H7 (cell line): ENCODE measurements at regions not wholly inside any gene's neighbourhood (a gene's known extent, or its start where the extent isn't known, plus 50 kb on each side); places are given as distances from the start of the nearest gene placed in this dataset.

Experiments used
- DNase-seq: peaks from one replicate; pipeline ENCODE4 v3.0.0; 2012
- H3K27me3 ChIP-seq: 2 replicates; pipeline ENCODE4 v1.6.0; 2011; ENCODE audit warnings: mild to moderate bottlenecking, low read length; ENCODE audit not compliant: control insufficient read depth, insufficient read depth
- H3K36me3 ChIP-seq: replicated peaks from 2 replicates; pipeline ENCODE4 v1.5.1; 2011; ENCODE audit warnings: low read length; ENCODE audit not compliant: control insufficient read depth, insufficient read depth
- H3K4me3 ChIP-seq: 2 replicates; pipeline ENCODE4 v1.5.1; 2011; ENCODE audit warnings: low read depth, mild to moderate bottlenecking, control low read depth, low read length, moderate library complexity; ENCODE audit not compliant: insufficient read depth

GRCh38 chr9:95670122-95670521 is 153.4 kb upstream of the PTCH1 start:
- peak; percentile 38 for DNase-seq
- no peaks in the 10 kb centered on the region for H3K36me3 ChIP-seq
- no peak overlapping the region for H3K4me3 ChIP-seq
- H3K27me3 ChIP-seq: no peaks in the 10 kb centered on the region

DNA sequence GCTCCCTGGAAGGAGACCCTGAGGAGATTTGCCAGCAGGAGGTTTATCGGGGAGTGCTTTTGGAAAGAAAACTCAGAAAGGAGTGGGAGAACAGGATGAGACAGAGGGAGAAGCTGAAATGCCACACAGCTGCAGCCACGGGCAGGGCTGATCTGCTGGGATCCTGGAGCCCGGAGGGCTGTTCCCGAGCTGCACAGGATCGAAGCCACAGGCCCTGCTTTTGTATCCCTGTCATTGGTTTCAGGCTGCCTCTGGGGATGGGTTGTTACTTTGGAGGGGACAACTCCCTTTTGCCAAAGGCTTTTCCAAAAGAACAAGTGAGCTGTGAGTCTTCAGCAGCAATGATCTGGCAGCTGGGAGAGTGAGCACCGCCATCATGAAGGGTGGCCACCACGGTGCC is 152.5 kb upstream of the PTCH1 start:
- peak; percentile 60 for DNase-seq
- H3K27me3 ChIP-seq: no peaks in the 10 kb centered on the region

DNA sequence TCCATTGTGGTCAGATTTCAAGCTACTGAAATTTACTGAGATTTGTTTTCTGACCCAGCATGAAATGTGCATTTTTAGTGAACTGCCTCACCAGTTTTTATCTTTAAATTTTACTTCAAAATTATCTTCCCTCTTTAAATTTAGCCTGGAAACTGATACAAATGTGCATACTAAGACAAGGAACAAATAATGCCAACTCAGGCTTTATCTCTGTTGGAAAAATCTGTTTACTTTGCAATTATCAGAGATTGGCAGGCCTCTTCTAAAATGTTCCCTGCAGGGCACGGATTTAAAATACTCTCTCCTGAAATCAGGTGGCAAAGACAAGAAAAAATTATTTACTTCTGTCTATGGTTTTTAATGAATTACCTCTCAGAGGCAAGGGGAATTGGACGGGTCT is 151.0 kb upstream of the PTCH1 start:
- Histone ChIP-seq H3K27me3 (no peaks in the 10 kb centered on the region), H3K36me3 (no peaks in the 10 kb centered on the region), H3K4me3 (no peak overlapping the region)
- no peak for DNase-seq

More for the DNA sequence above, 152.5 kb upstream of the PTCH1 start:
- H3K4me3 ChIP-seq: no peak overlapping the region
- no peaks in the 10 kb centered on the region for H3K36me3 ChIP-seq

DNA sequence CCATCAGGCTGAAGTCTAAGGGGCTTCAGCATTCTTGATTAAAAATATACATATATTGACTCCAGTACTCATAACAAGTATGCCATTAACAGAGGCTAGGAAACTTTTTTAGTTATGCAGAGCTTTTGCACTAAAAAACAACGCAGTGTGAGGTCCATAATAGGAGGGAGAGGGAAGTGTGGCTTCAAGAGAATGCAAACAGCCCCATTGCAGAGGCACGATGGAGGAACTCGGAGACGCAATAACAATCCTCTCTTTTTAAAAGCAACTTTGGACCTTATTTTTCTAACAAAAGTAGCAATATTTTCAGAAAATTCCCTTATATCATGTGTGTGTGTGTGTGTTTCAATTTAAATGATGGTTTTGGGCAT is 150.0 kb upstream of the PTCH1 start:
- Histone ChIP-seq H3K27me3 (no peaks in the 10 kb centered on the region), H3K4me3 (no peak overlapping the region), H3K36me3 (no peaks in the 10 kb centered on the region)
- peak; percentile 41 for DNase-seq

- DNase-seq: peak; percentile 39
- no peak overlapping the region for H3K4me3 ChIP-seq
- no peaks in the 10 kb centered on the region for H3K27me3 ChIP-seq
- H3K36me3 ChIP-seq: no peaks in the 10 kb centered on the region
Observed at GRCh38 chr9:95666096-95666784, 149.5 kb upstream of the PTCH1 start.

- Histone ChIP-seq H3K36me3 (no peaks in the 10 kb centered on the region), H3K27me3 (no peaks in the 10 kb centered on the region), H3K4me3 (no peak overlapping the region)
- no peak for DNase-seq
Observed at GRCh38 chr9:95653246-95653645, 136.5 kb upstream of the PTCH1 start.

GRCh38 chr9:95650720-95651119 is 133.9 kb upstream of the PTCH1 start:
- no peak for DNase-seq
- Histone ChIP-seq H3K4me3 (no peak overlapping the region), H3K36me3 (no peaks in the 10 kb centered on the region), H3K27me3 (no peaks in the 10 kb centered on the region)

DNA sequence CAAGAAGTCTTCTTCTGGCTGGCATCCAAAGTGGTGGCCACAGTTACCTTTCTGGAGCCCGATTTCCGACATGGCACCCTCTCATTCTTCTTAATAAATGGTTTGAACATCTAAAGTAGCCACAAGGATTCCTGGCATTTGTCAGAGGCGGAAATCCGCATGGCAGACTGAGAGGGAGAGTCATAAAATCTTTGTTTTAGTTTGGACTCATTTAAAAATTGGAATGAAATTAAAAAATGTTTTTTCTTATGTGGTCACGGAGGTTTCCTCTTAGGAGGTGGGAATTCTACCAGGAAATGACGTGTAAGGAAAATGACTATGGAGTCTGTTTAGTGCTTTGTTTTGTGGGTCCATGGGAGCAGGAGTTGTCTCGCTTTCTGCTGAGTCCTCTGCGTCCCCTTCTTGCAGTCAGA is 133.0 kb upstream of the PTCH1 start:
- Histone ChIP-seq H3K36me3 (no peaks in the 10 kb centered on the region), H3K4me3 (no peak overlapping the region), H3K27me3 (no peaks in the 10 kb centered on the region)
- no peak for DNase-seq

- Histone ChIP-seq H3K27me3 (no peaks in the 10 kb centered on the region), H3K4me3 (no peak overlapping the region), H3K36me3 (no peaks in the 10 kb centered on the region)
- peak; percentile 53 for DNase-seq
Observed at GRCh38 chr9:95648225-95648624, 131.5 kb upstream of the PTCH1 start.

GRCh38 chr9:95645992-95646391 is 129.2 kb upstream of the PTCH1 start:
- Histone ChIP-seq H3K36me3 (no peaks in the 10 kb centered on the region), H3K27me3 (no peaks in the 10 kb centered on the region), H3K4me3 (no peak overlapping the region)
- DNase-seq: no peak

DNA sequence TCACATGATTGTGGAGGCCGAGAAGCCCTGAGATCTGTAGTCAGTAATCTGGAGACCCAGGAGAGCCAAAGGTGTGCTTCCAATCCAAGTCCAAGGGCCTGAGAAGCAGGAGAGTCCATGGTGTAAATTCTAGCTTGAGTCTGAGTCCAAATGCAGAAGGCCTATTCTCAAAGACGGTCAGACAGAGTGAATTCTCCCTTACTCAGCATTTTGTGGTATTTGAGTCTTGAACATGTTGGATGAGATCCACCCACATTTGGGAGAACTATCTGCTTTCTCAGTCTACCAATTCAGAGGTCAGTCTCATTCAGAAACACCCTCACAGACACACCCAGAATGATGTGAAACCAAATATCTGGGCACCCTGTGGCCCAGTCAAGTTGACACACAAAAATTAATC is 128.8 kb upstream of the PTCH1 start:
- DNase-seq: no peak
- Histone ChIP-seq H3K4me3 (no peak overlapping the region), H3K27me3 (no peaks in the 10 kb centered on the region), H3K36me3 (no peaks in the 10 kb centered on the region)

GRCh38 chr9:95644377-95644776 is 127.6 kb upstream of the PTCH1 start:
- Histone ChIP-seq H3K27me3 (no peaks in the 10 kb centered on the region), H3K4me3 (no peak overlapping the region), H3K36me3 (no peaks in the 10 kb centered on the region)
- DNase-seq: no peak

DNA sequence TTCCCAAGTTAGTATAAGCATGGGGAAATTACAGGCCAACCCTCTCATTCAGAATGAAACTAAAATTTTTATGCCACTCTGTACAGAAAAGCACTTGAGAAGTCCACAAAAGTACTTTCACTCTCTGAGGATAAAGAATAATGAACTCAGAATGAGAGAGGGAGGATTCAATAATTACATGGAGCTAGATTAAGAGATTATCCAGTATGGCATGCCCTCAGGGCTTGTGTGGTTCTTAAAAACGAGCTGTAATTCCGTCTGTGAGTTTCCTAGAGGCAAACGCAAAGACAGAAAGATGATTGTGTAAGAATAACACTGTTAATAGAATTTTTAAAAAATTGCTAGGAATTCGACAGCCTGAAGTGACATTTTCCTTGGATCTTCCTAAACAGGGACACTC is 126.8 kb upstream of the PTCH1 start:
- Histone ChIP-seq H3K27me3 (no peaks in the 10 kb centered on the region), H3K4me3 (no peak overlapping the region), H3K36me3 (no peaks in the 10 kb centered on the region)
- DNase-seq: no peak

DNA sequence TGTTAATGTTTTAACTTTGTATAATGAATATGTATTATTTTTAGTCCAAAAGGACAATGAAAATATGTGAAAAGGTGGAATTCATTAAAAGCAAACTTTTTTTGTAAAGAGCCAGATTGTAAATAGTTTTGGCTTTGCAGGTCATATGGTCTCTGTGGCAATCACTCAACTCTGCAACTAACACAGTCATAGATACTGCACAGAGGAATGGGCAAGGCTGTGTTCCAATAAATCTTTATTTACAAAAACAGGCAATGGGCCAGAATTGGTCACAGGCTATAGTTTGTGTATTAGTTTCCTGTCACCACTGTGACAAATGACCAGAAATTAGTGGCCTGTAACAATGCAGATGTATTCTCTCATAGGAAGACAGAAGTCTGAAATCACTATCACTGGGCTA is 125.4 kb upstream of the PTCH1 start:
- Histone ChIP-seq H3K4me3 (no peak overlapping the region), H3K27me3 (no peaks in the 10 kb centered on the region)
- no peak for DNase-seq

GRCh38 chr9:95641586-95641985 is 124.8 kb upstream of the PTCH1 start:
- Histone ChIP-seq H3K36me3 (no peaks in the 10 kb centered on the region), H3K4me3 (no peak overlapping the region), H3K27me3 (no peaks in the 10 kb centered on the region)
- DNase-seq: no peak

More for the DNA sequence above, 125.4 kb upstream of the PTCH1 start:
- no peaks in the 10 kb centered on the region for H3K36me3 ChIP-seq

- Histone ChIP-seq H3K27me3 (no peaks in the 10 kb centered on the region), H3K4me3 (no peak overlapping the region), H3K36me3 (no peaks in the 10 kb centered on the region)
- no peak for DNase-seq
Observed at GRCh38 chr9:95640336-95640735, 123.6 kb upstream of the PTCH1 start.
